T47D (cell line): ENCODE measurements at regions not wholly inside any gene's neighbourhood (a gene's known extent, or its start where the extent isn't known, plus 50 kb on each side); places are given as distances from the start of the nearest gene placed in this dataset.
"Not testable (repeated sequence)": the region's sequence is repeated elsewhere in the genome, so short reads cannot be mapped to it uniquely, and the experiment has no call there.

Source experiments
- DNase-seq, 2 experiments: peaks; one replicate each; pipeline versions ENCODE4 v3.0.0 to v3.0.0-alpha.2; 2011 to 2012; ENCODE audit warnings: low read depth in 1 of 2, low spot score in 1 of 2
- JUND ChIP-seq: IDR thresholded peaks from 2 replicates; pipeline ENCODE4 v1.6.1; 2012; ENCODE audit warnings: low read depth
- in situ Hi-C: cut with HindIII; loops from 2 replicates; pipeline ENCODE4 v1.10.0; 2016; ENCODE audit warnings: low sequenced_read_pairs, low pct_unique_long_range_greater_than_20kb

DNA sequence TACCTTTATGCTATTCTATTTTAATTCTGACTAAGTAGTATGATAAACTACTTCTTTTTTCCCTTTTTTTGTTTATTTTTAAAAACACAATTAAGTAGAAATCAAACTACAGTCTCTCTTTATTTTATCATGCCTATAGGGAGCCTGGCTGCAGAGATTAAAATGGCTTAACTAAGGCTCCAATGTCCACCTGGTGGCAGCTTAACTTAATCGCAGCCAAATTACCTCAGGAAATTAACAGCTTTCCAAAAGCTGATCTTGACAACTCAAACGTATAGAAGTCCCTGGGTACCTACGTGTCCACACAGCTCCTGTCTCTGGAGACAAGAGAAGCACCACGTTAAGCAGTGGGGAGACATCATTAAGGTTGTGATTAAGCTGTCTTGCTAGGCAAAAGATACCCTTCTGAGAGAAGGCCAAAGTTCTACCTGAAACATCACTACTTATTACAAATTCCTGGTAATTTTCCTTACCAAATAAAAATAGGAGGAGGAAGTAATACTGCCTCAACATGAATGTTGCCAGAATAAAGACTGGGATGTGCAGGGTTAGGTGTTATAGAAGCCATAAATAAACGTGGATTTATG is 63.2 kb upstream of the SNX19 start:
- DNase-seq: peak; percentile 52 to 55
- in situ Hi-C loops: no loop called here
- TF ChIP-seq JUND: no peak

DNA sequence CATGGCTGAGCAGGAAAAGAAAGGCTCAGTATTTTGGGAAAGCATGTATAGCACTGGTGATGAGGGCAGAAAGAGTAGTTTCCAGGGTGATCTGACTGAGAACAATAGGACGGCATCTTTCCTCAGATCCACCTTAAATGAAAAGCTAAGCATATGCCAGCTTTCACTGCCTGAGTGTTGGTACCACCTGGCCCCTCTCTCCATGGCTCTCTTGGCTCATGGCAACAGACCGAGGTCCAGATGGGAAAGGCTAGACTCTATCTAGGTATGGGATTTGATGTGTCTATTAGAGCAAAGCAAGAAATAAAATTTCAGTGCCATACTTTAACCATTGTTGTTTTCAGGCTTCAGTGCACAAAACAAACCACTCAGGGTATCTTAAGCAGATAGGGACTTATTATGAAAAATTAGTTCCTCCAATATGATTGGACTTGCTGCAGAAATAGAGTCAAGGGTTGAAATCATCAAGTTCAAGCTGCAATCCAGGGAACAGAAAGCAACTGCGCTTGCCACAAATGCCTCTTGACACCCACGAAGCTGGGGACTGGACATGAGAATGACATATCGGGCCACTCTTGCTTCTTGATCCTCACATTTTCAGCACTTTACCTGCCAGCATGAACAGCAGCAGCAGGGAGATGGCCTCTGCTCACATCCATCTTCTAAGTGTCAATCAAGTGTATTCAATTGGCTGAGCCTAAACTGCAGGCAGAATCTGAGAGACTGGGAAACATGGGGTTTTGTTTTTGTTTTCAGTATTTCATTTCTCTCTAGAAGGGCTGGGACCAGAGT is 64.0 kb upstream of the SNX19 start:
- TF ChIP-seq JUND: no peak
- DNase-seq: no peak
- in situ Hi-C loops: no loop called here

DNA sequence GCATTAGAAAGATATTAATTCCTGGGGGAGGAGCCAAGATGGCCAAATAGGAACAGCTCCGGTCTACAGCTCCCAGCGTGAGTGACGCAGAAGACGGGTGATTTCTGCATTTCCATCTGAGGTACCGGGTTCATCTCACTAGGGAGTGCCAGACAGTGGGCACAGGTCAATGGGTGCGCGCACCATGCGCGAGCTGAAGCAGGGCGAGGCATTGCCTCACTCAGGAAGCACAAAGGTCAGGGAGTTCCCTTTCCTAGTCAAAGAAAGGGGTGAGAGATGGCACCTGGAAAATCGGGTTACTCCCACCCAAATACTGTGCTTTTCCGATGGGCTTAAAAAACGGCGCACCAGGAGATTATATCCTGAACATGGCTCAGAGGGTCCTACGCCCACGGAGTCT is 68.0 kb upstream of the SNX19 start:
- DNase-seq, in situ Hi-C loops: not testable (repeated sequence)

DNA sequence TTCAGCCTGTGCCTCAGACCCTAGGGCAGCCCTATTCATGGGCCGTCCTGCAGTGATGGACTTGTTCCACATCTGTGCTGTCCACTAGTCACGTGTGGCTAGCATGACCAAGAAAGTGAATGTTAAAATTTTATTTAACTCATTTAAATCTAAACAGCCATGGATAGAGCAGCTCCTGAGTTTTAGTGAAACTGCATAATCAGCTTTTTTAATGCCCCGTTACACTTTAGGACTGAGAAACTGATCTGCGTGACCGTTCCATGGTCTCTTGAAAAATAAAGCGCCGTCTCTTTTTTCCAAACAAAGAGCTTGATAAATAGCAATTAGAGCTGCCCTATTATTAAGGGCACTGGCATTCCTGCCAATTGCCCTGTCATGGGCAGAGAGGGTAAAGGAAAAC is 76.5 kb upstream of the SNX19 start:
- in situ Hi-C loops: no loop called here
- no peak for TF ChIP-seq JUND
- DNase-seq: no peak

DNA sequence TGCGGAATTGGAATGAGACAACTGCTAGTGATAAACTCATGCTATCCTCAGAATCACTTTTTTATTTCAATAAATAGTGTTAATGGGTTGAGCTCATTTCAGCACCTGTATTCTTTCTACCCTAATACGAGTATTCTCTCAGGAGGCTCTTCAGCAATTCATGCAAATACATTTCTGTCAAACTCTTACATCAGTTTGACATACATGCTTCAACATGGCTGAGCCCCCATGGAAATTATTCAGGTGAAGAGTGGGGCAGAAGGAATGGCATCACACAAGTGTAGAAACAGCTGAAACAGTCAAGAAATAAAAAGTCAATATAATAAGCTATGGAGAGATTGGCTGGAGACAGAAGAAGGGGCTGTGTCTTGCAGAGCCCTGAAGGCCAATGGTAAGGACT is 77.8 kb upstream of the SNX19 start:
- in situ Hi-C loops: no loop called here
- no peak for DNase-seq
- TF ChIP-seq JUND: no peak

DNA sequence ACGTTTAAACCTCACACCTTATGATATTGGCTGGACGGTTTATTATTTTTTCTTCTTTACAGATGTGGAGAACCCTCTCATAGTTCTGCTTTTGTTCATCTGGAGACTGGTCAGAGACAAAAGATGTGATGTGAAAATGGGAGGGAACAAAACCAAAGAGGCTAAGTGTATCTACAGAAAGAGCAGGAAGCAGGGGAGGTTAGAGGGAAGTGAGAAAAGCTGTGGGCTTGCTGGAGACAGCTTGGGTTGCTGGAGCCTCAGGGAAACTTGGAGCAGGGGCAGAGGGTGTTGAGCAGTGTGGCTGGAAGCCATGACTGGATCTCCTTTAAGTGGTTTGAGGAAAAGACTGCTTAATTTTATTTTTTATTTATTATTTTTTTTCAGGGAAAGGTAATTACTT is 79.0 kb upstream of the SNX19 start:
- TF ChIP-seq JUND: no peak
- in situ Hi-C loops: no loop called here
- no peak for DNase-seq

DNA sequence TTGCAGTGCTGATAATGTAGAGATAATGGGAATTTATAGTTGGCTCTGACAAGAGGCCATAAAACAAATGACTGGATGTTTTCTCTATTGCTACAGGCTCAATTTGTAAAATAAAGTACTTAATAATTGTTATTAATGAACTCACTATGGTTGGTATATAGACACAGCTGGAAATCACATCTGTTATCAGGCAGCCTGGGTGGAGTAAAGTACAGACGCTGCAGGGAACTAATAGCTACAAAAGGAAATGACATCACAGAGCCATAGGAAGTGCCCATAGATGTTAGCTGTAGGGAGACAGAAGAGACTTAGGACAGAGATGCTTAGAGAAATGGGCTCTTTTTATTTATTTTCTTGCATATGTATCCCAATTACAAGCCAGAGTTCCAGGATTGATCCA is 81.0 kb upstream of the SNX19 start:
- TF ChIP-seq JUND: no peak
- in situ Hi-C loops: no loop called here
- no peak for DNase-seq

DNA sequence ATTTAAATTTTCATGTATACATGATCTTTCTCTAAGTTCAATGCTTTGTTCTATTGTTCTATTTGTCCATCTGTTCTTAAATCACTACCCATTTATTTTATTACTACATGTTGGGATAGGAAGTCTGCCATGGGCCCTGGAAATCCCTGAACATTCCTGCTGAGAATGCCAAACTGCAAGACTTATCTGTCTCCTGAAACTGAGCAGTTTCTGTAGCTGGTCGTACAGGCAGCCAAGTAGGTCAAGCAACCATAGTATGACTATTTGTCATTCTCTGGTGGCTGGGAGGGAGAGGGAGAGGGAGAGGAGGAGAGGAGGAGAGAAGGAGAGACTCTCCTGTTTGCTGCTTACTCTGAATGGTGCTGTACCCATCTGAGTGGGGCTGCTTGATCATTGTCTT is 82.8 kb upstream of the SNX19 start:
- no peak for TF ChIP-seq JUND
- in situ Hi-C loops: no loop called here
- no peak for DNase-seq

DNA sequence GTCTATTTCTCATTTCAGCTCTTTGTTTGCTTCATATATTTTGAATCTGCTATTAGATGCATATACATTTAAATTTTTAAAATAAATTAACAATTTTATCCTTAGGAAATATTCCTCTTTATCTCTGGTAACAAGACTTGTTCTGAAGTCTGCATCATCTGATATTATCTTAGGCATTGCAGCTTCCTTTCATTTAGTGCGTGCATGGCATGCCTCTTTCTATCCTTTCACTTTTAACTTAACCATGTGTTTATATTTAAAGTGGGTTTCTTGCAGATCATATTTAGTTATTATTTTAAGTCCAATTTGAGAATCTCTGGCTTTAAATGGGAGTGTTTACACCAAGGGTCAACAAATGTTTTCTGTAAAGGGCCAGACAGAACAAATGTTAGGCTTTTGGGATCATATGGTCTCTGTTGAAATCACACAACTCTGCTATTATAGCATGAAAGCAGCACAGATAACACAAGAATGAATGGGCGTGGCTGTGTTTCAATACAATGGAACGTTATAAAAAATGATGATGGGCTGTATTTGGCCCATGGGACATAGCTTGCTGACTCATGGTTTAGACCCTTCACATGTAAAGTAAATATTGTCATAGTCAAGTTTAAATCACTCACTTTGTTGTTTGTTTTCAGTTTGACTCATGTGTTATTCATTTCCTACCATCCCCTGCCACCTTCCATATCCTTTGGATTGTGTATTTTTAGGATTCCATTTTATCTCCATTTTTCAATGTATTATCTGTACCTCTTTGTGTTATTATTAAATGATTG is 83.9 kb upstream of the SNX19 start:
- in situ Hi-C loops: no loop called here
- no peak for DNase-seq
- no peak for TF ChIP-seq JUND

DNA sequence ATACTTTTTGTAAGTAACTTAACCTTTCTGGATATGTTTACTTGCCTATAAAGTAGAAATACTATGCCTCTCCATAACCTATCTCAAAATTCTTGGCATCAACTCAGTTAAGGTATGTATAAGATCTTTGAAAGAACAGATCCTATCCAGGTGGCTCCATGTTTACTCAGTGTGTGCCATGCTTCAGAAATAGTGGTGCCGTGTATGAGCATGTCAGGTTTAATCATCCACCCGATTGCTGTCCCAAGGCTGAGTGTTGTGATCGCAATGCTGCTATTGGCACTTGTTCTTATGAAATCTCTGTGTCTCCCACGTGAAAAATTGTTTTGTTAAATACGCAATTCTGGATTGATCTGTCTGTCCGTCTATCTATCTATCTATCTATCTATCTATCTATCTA is 85.9 kb upstream of the SNX19 start:
- in situ Hi-C loops: no loop called here
- TF ChIP-seq JUND: no peak
- no peak for DNase-seq

DNA sequence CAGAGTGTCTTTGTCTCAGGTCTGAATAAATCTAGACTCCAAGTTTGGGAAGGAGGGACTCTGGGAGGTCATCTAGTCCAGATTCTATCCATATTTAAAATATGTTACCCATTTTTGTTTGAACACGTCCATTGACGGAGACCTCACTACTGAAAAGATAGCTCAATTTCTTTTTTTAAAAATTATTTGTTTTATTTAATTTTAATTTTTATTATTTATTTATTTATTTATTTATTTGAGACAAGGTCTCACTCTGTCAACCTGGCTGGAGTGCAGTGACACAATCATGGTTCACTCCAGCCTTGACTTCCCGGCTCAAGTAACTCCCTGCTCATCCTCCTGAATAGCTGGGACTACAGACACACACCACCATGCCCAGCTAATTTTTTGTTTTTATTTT is 89.5 kb upstream of the SNX19 start:
- DNase-seq: no peak
- in situ Hi-C loops: no loop called here
- no peak for TF ChIP-seq JUND

DNA sequence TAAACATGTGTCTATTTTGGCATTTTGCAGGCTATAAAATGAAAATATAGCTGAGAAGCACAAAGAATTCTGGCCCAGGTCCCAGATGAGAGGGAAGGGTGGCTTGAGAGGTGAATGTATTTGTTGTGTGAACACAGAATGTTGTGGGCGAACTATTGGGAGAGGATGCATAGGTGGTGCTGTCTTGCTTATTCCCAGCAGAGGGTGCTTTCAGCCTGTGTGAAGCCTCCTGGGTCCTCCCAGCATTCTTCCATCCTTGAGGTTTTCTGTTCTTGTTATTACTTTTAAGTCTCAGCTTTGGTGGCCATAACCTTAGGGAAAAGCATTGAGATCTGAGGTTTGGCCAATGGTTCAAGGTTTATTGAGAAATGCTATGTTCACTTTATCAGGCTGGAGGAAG is 108.7 kb upstream of the SNX19 start:
- in situ Hi-C loops: no loop called here
- no peak for TF ChIP-seq JUND
- peak; percentile 40 to 62 for DNase-seq

DNA sequence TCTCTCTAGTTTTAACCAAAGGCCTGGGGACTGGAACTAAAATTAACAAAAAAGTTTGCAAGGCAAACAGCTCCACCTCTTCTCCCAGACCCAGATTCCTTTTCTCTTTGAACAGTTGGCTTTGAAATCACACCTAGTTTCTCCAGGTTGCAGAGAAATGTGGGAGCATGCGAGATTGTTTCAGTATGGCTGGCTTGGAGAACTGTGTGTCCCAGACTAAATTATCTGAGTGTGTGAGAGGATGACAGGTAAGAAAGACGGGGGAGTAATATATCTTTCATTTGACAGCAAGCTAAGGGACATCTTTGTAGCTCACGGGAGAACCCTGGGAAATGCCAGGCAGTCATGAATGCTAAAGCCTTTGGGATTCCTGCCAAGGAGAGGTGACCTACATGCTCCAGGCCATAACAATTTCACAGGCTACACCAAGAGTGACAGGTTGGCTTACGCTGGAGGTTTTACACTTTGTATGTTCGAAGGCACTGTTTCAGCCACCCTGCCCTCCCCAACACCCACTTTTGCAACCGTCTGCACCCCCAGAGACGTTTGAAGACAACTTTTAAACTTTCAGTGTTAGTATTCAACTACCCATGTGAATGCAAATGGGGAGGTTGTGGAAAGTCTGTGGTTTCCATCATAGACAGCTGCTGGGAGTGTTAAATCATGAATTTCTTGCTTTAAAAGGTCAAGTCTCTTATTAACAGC is 109.3 kb upstream of the SNX19 start:
- TF ChIP-seq JUND: no peak
- in situ Hi-C loops: no loop called here
- peak in 1 of 2 experiments; percentile 27 for DNase-seq
